ENCODE measurements at regions not wholly inside any gene's neighbourhood (a gene's known extent, or its start where the extent isn't known, plus 50 kb on each side); places are given as distances from the start of the nearest gene placed in this dataset.

DNA sequence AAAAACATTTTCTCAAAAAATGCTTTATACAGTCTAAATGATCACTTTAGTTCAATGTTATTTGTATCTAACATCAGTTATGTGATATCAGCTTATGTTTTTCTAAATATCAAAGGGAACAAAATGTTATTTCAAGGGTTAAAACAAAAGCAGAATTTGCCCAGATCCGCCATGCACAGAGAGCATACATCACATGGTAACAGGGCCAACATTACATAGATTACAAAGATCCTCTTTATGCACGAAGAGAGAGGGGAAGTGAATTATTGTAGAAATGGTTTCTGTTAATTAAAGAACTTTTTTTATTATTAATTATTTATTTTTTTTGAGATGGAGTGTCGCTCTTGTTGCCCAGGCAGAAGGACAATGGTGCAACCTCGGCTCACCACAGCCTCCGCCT lies 100.8 kb upstream of the MME start:
- TF ChIP-seq, protein P1, sequence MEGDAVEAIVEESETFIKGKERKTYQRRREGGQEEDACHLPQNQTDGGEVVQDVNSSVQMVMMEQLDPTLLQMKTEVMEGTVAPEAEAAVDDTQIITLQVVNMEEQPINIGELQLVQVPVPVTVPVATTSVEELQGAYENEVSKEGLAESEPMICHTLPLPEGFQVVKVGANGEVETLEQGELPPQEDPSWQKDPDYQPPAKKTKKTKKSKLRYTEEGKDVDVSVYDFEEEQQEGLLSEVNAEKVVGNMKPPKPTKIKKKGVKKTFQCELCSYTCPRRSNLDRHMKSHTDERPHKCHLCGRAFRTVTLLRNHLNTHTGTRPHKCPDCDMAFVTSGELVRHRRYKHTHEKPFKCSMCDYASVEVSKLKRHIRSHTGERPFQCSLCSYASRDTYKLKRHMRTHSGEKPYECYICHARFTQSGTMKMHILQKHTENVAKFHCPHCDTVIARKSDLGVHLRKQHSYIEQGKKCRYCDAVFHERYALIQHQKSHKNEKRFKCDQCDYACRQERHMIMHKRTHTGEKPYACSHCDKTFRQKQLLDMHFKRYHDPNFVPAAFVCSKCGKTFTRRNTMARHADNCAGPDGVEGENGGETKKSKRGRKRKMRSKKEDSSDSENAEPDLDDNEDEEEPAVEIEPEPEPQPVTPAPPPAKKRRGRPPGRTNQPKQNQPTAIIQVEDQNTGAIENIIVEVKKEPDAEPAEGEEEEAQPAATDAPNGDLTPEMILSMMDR (conservative IDR thresholded peaks at IDR 0.05), result no peak
- no peak for TF ChIP-seq EZH2 (IDR thresholded peaks at IDR 0.05; ENCODE audit: low read depth)

Measured in PC-9 (cell line).